Panc1 (cell line): ENCODE measurements at regions not wholly inside any gene's neighbourhood (a gene's known extent, or its start where the extent isn't known, plus 50 kb on each side); places are given as distances from the start of the nearest gene placed in this dataset.

Experiments used
- ATAC-seq: fragments of 200-7000 bp; cut with Tn5 transposase; 2 replicates; pipeline ENCODE4 v1.9.1; 2020; ENCODE audit warnings: mild to moderate bottlenecking, moderate library complexity
- BruUV-seq: library from RNA; stranded (reverse); fragments of 400-500 nt; replicated peaks from 2 replicates; lab custom pipeline; 2021; lab: Mats Ljungman, UMichigan
- CTCF ChIA-PET: fragments of 300-600 bp; sonication (Branson Sonifier 250); formaldehyde crosslinking; loops from one replicate; lab custom pipeline; 2022; ENCODE audit warnings: antibody characterized with exemption; lab: Charles Lee
- POLR2A ChIA-PET: fragments of 300-600 bp; sonication (Branson Sonifier 250); formaldehyde crosslinking; loops from one replicate; lab custom pipeline; 2022; ENCODE audit warnings: antibody characterized with exemption; lab: Charles Lee
- DNase-seq: peaks from one replicate; pipeline ENCODE4 v3.0.0-alpha.2; 2010; ENCODE audit warnings: low read depth, low spot score
- H3K27ac ChIP-seq: 2 replicates; pipeline ENCODE4 v1.5.1; 2011; ENCODE audit warnings: mild to moderate bottlenecking, low read length, inconsistent platforms
- H3K27me3 ChIP-seq: fragments of 200-500 bp; sonication (Bioruptor generic); 2 replicates; pipeline ENCODE4 v1.6.0; 2014; ENCODE audit warnings: low read length, inconsistent platforms; ENCODE audit not compliant: control insufficient read depth, insufficient read depth
- H3K36me3 ChIP-seq: fragments of 200-500 bp; sonication (Bioruptor generic); 2 replicates; pipeline ENCODE4 v1.5.1; 2014; ENCODE audit warnings: inconsistent platforms, mild to moderate bottlenecking, low read length, moderate library complexity; ENCODE audit not compliant: control insufficient read depth, insufficient read depth
- H3K4me1 ChIP-seq: 2 replicates; pipeline ENCODE4 v1.5.1; 2011; ENCODE audit warnings: inconsistent platforms, mild to moderate bottlenecking, low read length, moderate library complexity; ENCODE audit not compliant: control insufficient read depth, insufficient read depth
- H3K4me3 ChIP-seq, 2 experiments: 2 replicates each; pipeline ENCODE4 v1.5.1; 2011 to 2012; ENCODE audit warnings: low read depth in 2 of 2, low read length in 2 of 2, mild to moderate bottlenecking in 2 of 2, inconsistent platforms in 1 of 2, moderate library complexity in 1 of 2
- H3K9me3 ChIP-seq: fragments of 200-500 bp; sonication (Bioruptor generic); 2 replicates; pipeline ENCODE4 v1.5.1; 2014; ENCODE audit warnings: low read depth, mild to moderate bottlenecking, inconsistent platforms, low read length, moderate library complexity; ENCODE audit not compliant: control insufficient read depth, insufficient read depth
- CTCF ChIP-seq: fragments of 450-650 bp; IDR thresholded peaks from 2 replicates; pipeline ENCODE4 v1.5.1; 2017; ENCODE audit warnings: mild to moderate bottlenecking
- POLR2AphosphoS5 ChIP-seq: IDR thresholded peaks from 2 replicates; pipeline ENCODE4 v1.6.1; 2012; ENCODE audit warnings: mild to moderate bottlenecking, low read depth, low read length, moderate library complexity
- REST ChIP-seq, 2 experiments: IDR thresholded peaks; 2 replicates each; pipeline ENCODE4 v1.6.1; 2011 to 2012; ENCODE audit warnings: low read depth in 2 of 2, control low read depth in 1 of 2, low read length in 1 of 2, mild to moderate bottlenecking in 1 of 2, moderate library complexity in 1 of 2; ENCODE audit not compliant: insufficient read depth in 1 of 2
- SIN3A ChIP-seq: IDR thresholded peaks from 2 replicates; pipeline ENCODE4 v1.6.1; 2012; ENCODE audit warnings: low read depth, mild to moderate bottlenecking, low read length, moderate library complexity, borderline replicate concordance; ENCODE audit not compliant: insufficient read depth
- TCF7L2 ChIP-seq: IDR thresholded peaks from 2 replicates; pipeline ENCODE4 v1.6.1; 2011; ENCODE audit warnings: mild to moderate bottlenecking, low read depth, low read length, inconsistent platforms
- in situ Hi-C: cut with HindIII; loops from 2 replicates; pipeline ENCODE4 v1.10.0; 2016; ENCODE audit warnings: low sequenced_read_pairs, low pct_unique_long_range_greater_than_20kb
- intact Hi-C: fragments of 100-400 bp; cut with micrococcal nuclease; formaldehyde crosslinking; loops from one replicate; pipeline ENCODE4 v1.10.0; 2022; ENCODE audit not compliant: unreplicated experiment

GRCh38 chr7:125547505-125547904, 617.9 kb upstream of the POT1 start:
- Histone ChIP-seq H3K27me3 (no peaks in the 10 kb centered on the region), H3K27ac (no peak overlapping the region), H3K4me3 (no peak overlapping the region), H3K36me3 (no peaks in the 10 kb centered on the region), H3K4me1 (no peaks in the 10 kb centered on the region), H3K9me3 (no peaks in the 10 kb centered on the region)
- no TSS peak for BruUV-seq
- POLR2A ChIA-PET, result no interaction called here
- in situ Hi-C loops, result no loop called here
- intact Hi-C loops, result no loop called here
- CTCF ChIA-PET, result no interaction called here
- TF ChIP-seq CTCF, result no peak
- no peak for TF ChIP-seq TCF7L2
- TF ChIP-seq SIN3A, result no peak
- no peak for TF ChIP-seq POLR2AphosphoS5
- no peak for TF ChIP-seq REST (IDR thresholded peaks at IDR 0.05; ENCODE audit: insufficient read depth in 1 of 2, low read depth in 2 of 2, low read length in 1 of 2)
- ATAC-seq (no peak), DNase-seq (no peak)

- no TSS peak for BruUV-seq
Observed at GRCh38 chr7:125530553-125530952, 600.9 kb upstream of the POT1 start.

More at GRCh38 chr7:125530553-125530952, 600.9 kb upstream of the POT1 start:
- ATAC-seq (no peak), DNase-seq (no peak)
- Histone ChIP-seq H3K9me3 (no peaks in the 10 kb centered on the region), H3K36me3 (no peaks in the 10 kb centered on the region; the same call in 1 of the 2 replicates), H3K4me3 (no peak overlapping the region), H3K27me3 (no peaks in the 10 kb centered on the region), H3K27ac (no peak overlapping the region), H3K4me1 (no peaks in the 10 kb centered on the region)
- POLR2A ChIA-PET, result no interaction called here
- CTCF ChIA-PET, result no interaction called here
- intact Hi-C loops (no loop called here), in situ Hi-C loops (no loop called here)
- TF ChIP-seq CTCF, result no peak
- TF ChIP-seq POLR2AphosphoS5, result no peak
- TF ChIP-seq REST (IDR thresholded peaks at IDR 0.05; ENCODE audit: insufficient read depth in 1 of 2, low read depth in 2 of 2, low read length in 1 of 2), result no peak
